Loucy (cell line): ENCODE measurements at regions not wholly inside any gene's neighbourhood (a gene's known extent, or its start where the extent isn't known, plus 50 kb on each side); places are given as distances from the start of the nearest gene placed in this dataset.

ENCODE experiments used
- H2AFZ ChIP-seq: fragments of 200-600 bp; sonication (generic); 2 replicates; pipeline ENCODE4 v1.6.0; 2016; ENCODE audit warnings: antibody characterized with exemption, mild to moderate bottlenecking, low read length, moderate library complexity
- H3F3A ChIP-seq: fragments of 200-600 bp; 2 replicates; pipeline ENCODE4 v1.6.0; 2016; ENCODE audit warnings: antibody characterized with exemption, low read depth, mild to moderate bottlenecking
- H3K27me3 ChIP-seq: fragments of 200-600 bp; sonication (generic); 2 replicates; pipeline ENCODE4 v1.6.1; 2014; ENCODE audit warnings: low read length, mild to moderate bottlenecking; ENCODE audit not compliant: insufficient read depth, poor library complexity, severe bottlenecking
- H3K36me3 ChIP-seq: fragments of 200-600 bp; sonication (generic); 2 replicates; pipeline ENCODE4 v1.6.1; 2016; ENCODE audit warnings: low read length; ENCODE audit not compliant: insufficient read depth
- H3K4me1 ChIP-seq: fragments of 200-600 bp; sonication (generic); 2 replicates; pipeline ENCODE4 v1.5.1; 2014; ENCODE audit warnings: low read length, mild to moderate bottlenecking; ENCODE audit not compliant: insufficient read depth, poor library complexity, severe bottlenecking
- H3K4me2 ChIP-seq: fragments of 200-600 bp; sonication (generic); 2 replicates; pipeline ENCODE4 v1.6.0; 2014; ENCODE audit warnings: antibody characterized with exemption, low read length, low read depth, mild to moderate bottlenecking; ENCODE audit not compliant: poor library complexity, severe bottlenecking
- H3K4me3 ChIP-seq: fragments of 200-600 bp; sonication (generic); 2 replicates; pipeline ENCODE4 v1.5.1; 2014; ENCODE audit warnings: low read length, mild to moderate bottlenecking, mixed read lengths; ENCODE audit not compliant: poor library complexity, severe bottlenecking
- H3K79me2 ChIP-seq: fragments of 200-600 bp; sonication (generic); 2 replicates; pipeline ENCODE4 v1.6.1; 2014; ENCODE audit warnings: low read length; ENCODE audit not compliant: insufficient read depth
- H3K9ac ChIP-seq: fragments of 200-600 bp; sonication (generic); 2 replicates; pipeline ENCODE4 v1.6.0; 2014; ENCODE audit warnings: mild to moderate bottlenecking, low read depth, low read length, moderate library complexity; ENCODE audit not compliant: poor library complexity, severe bottlenecking
- H3K9me2 ChIP-seq: fragments of 200-600 bp; sonication (generic); replicated peaks from 2 replicates; pipeline ENCODE4 v1.6.1; 2016; ENCODE audit warnings: low read depth, low read length, mixed read lengths
- H3K9me3 ChIP-seq: fragments of 200-600 bp; sonication (generic); 2 replicates; pipeline ENCODE4 v1.6.1; 2014; ENCODE audit warnings: mild to moderate bottlenecking, antibody characterized with exemption, low read length, low read depth; ENCODE audit not compliant: insufficient read depth
- H4K20me1 ChIP-seq: fragments of 200-600 bp; sonication (generic); 2 replicates; pipeline ENCODE4 v1.6.0; 2014; ENCODE audit warnings: antibody characterized with exemption, low read length, mild to moderate bottlenecking; ENCODE audit not compliant: insufficient read depth, poor library complexity, severe bottlenecking
- EZH2phosphoT487 ChIP-seq: fragments of 200-600 bp; IDR thresholded peaks from 2 replicates; pipeline ENCODE4 v1.6.1; 2018; ENCODE audit warnings: antibody characterized with exemption, mild to moderate bottlenecking, moderate library complexity, borderline replicate concordance
- TF ChIP-seq, protein P1 (sequence below): fragments of 200-600 bp; sonication (generic); conservative IDR thresholded peaks from 2 replicates; pipeline ENCODE4 v1.5.1; 2014; ENCODE audit warnings: mild to moderate bottlenecking, antibody characterized with exemption, low read length

DNA sequence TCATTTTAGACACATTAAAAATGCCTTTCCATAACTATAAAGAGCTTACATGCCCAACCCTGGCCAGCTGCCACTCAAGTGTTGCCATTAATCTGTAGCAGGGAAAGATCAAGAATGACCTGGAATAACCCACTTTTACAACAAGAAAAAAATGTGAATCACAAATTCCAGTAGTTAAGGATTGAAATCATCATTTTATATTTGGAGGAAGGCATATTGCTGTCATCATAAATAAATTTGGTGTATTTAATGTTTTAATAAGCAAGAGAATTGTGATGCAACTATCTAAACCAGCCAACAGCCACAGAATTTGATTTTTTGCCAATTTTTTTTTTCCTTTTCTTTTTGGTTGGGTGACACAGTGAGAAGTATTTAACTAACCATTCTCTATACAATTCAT, 240.0 kb upstream of the SEMA6D start:
- H3K9me3 ChIP-seq: 0 out of 2 replicates have a peak, but pooled peaks cover 8% of the 10 kb centered on the region
- no peaks in the 10 kb centered on the region for H3F3A ChIP-seq
- no peaks in the 10 kb centered on the region for H3K36me3 ChIP-seq
- H3K9ac ChIP-seq: no peak overlapping the region
- no peaks in the 10 kb centered on the region for H3K79me2 ChIP-seq
- no peak overlapping the region for H2AFZ ChIP-seq
- H3K4me1 ChIP-seq: no peaks in the 10 kb centered on the region
- H3K4me3 ChIP-seq: no peak overlapping the region
- H3K9me2 ChIP-seq: no peaks in the 10 kb centered on the region
- peaks cover 32% of the 10 kb centered on the region for H3K27me3 ChIP-seq
- no peak for TF ChIP-seq EZH2phosphoT487
- TF ChIP-seq, protein P1, sequence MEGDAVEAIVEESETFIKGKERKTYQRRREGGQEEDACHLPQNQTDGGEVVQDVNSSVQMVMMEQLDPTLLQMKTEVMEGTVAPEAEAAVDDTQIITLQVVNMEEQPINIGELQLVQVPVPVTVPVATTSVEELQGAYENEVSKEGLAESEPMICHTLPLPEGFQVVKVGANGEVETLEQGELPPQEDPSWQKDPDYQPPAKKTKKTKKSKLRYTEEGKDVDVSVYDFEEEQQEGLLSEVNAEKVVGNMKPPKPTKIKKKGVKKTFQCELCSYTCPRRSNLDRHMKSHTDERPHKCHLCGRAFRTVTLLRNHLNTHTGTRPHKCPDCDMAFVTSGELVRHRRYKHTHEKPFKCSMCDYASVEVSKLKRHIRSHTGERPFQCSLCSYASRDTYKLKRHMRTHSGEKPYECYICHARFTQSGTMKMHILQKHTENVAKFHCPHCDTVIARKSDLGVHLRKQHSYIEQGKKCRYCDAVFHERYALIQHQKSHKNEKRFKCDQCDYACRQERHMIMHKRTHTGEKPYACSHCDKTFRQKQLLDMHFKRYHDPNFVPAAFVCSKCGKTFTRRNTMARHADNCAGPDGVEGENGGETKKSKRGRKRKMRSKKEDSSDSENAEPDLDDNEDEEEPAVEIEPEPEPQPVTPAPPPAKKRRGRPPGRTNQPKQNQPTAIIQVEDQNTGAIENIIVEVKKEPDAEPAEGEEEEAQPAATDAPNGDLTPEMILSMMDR: no peak
- no peaks in the 10 kb centered on the region for H4K20me1 ChIP-seq
- H3K4me2 ChIP-seq: no peak overlapping the region

DNA sequence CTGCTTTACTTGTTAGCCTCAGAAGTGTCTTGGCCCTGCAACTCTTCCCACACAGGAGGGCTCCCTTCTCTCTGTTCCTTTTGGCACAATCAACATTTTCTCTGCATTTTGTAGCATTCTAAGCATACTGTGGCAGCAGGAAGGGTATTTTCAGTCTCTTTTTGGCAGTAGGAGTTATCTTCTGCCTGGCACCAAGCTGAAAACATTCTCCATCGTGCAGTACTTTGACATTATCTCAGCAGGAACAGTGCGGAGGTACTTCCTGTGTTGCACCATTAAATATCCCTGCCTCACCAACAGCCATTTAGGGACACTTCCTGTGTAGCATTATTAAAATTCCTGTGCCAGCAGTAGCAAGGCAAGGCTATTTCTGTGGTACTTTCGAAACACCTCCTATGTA, 233.2 kb upstream of the SEMA6D start:
- H3K9me3 ChIP-seq: 0 out of 2 replicates have a peak, but pooled peaks cover 3% of the 10 kb centered on the region
- peaks cover 30% of the 10 kb centered on the region for H3K27me3 ChIP-seq
- H3K9me2 ChIP-seq: no peaks in the 10 kb centered on the region
- H4K20me1 ChIP-seq: no peaks in the 10 kb centered on the region
- H3K4me2 ChIP-seq: no peak overlapping the region
- no peaks in the 10 kb centered on the region for H3K36me3 ChIP-seq
- no peak for TF ChIP-seq EZH2phosphoT487
- TF ChIP-seq, protein P1: no peak
- no peaks in the 10 kb centered on the region for H3K79me2 ChIP-seq
- peak overlapping the region; percentile 72; the same call in 1 of the 2 replicates for H2AFZ ChIP-seq
- no peaks in the 10 kb centered on the region for H3F3A ChIP-seq
- peaks cover 5% of the 10 kb centered on the region for H3K4me1 ChIP-seq
- no peak overlapping the region for H3K4me3 ChIP-seq
- no peak overlapping the region for H3K9ac ChIP-seq

DNA sequence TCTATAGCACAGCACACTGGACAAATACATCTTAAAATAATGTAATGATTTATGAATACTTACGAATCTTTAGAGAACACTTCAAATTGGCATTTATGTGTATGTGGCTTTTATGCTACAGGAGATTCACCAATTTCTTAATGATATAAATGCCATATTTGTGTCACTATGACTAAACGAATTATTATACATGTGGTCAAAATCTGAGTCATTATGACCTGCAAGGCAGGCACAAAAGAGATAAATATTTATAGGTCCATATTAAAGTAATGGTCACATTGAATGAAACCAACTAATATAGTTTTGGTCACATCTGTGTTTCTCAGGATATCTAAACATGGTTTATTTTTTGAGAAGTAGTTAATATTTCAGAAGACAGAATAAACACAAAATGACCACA, 232.3 kb upstream of the SEMA6D start:
- Histone ChIP-seq H3K9me2 (no peaks in the 10 kb centered on the region), H3K4me3 (no peak overlapping the region), H3K79me2 (no peaks in the 10 kb centered on the region), H3K27me3 (peaks cover 30% of the 10 kb centered on the region), H3K9ac (no peak overlapping the region), H3F3A (no peaks in the 10 kb centered on the region), H3K9me3 (0 out of 2 replicates have a peak, but pooled peaks cover 3% of the 10 kb centered on the region), H2AFZ (no peak overlapping the region), H3K4me2 (no peak overlapping the region), H3K36me3 (no peaks in the 10 kb centered on the region), H3K4me1 (peaks cover 5% of the 10 kb centered on the region), H4K20me1 (no peaks in the 10 kb centered on the region)
- TF ChIP-seq EZH2phosphoT487: no peak

DNA sequence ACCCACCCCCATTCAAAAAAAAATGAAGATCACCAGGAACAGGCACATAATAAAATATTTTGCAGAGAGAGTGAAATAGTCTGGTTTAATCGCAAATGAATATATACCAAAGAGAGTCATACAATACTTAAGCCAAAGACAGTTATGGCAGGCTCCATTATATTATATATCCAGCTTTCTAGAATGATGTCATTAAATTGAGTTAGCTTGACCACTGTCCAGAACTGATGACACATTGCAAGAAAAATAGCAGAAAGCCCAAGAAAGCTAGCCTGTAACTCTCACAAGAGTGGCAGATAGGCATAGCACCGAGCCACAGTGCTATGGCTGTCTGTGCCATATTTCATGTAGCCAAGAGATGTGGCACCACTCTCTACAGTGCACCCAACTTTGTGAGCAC, 231.9 kb upstream of the SEMA6D start:
- no peaks in the 10 kb centered on the region for H3F3A ChIP-seq
- 0 out of 2 replicates have a peak, but pooled peaks cover 3% of the 10 kb centered on the region for H3K9me3 ChIP-seq
- TF ChIP-seq, protein P1: no peak
- TF ChIP-seq EZH2phosphoT487: no peak
- no peak overlapping the region for H2AFZ ChIP-seq
- no peak overlapping the region for H3K9ac ChIP-seq
- H3K79me2 ChIP-seq: no peaks in the 10 kb centered on the region
- H3K27me3 ChIP-seq: peaks cover 29% of the 10 kb centered on the region
- H4K20me1 ChIP-seq: no peaks in the 10 kb centered on the region
- no peaks in the 10 kb centered on the region for H3K36me3 ChIP-seq
- H3K4me1 ChIP-seq: peaks cover 5% of the 10 kb centered on the region
- H3K4me3 ChIP-seq: no peak overlapping the region
- H3K9me2 ChIP-seq: no peaks in the 10 kb centered on the region
- H3K4me2 ChIP-seq: no peak overlapping the region
